GM12865 (cell line): ENCODE measurements at regions not wholly inside any gene's neighbourhood (a gene's known extent, or its start where the extent isn't known, plus 50 kb on each side); places are given as distances from the start of the nearest gene placed in this dataset.

Source experiments
- DNase-seq: peaks from one replicate; pipeline ENCODE4 v3.0.0; 2010; ENCODE audit warnings: low read depth
- H3K4me3 ChIP-seq: 2 replicates; pipeline ENCODE4 v1.5.1; 2011; ENCODE audit warnings: mild to moderate bottlenecking, low read depth, low read length, control low read depth
- CTCF ChIP-seq: IDR thresholded peaks from 2 replicates; pipeline ENCODE4 v1.5.1; 2011; ENCODE audit warnings: low read length, control low read depth, low read depth, inconsistent platforms; ENCODE audit not compliant: insufficient read depth; ENCODE audit errors: missing control alignments

GRCh38 chrX:98398542-98398941 lies 1514.8 kb downstream of the RPA4 start:
- DNase-seq = no peak
- no peak for TF ChIP-seq CTCF

GRCh38 chrX:98405376-98405775 lies 1521.7 kb downstream of the RPA4 start:
- H3K4me3 ChIP-seq = no peak overlapping the region
- DNase-seq = no peak
- no peak for TF ChIP-seq CTCF

More at GRCh38 chrX:98398542-98398941, 1514.8 kb downstream of the RPA4 start:
- no peak overlapping the region for H3K4me3 ChIP-seq

GRCh38 chrX:98407584-98407983 lies 1523.9 kb downstream of the RPA4 start:
- H3K4me3 ChIP-seq = no peak overlapping the region
- TF ChIP-seq CTCF = no peak
- no peak for DNase-seq

- no peak for TF ChIP-seq CTCF
- no peak overlapping the region for H3K4me3 ChIP-seq
- DNase-seq = no peak
These were observed 1526.2 kb downstream of the RPA4 start for GRCh38 chrX:98409867-98410266.

- TF ChIP-seq CTCF = no peak
- DNase-seq = no peak
- no peak overlapping the region for H3K4me3 ChIP-seq
These were observed 1528.3 kb downstream of the RPA4 start for GRCh38 chrX:98412058-98412457.

- no peak for DNase-seq
- no peak overlapping the region for H3K4me3 ChIP-seq
- TF ChIP-seq CTCF = no peak
These were observed 1538.8 kb downstream of the RPA4 start for GRCh38 chrX:98422536-98422935.

- DNase-seq = no peak
- no peak overlapping the region for H3K4me3 ChIP-seq
- TF ChIP-seq CTCF = no peak
These were observed 1548.7 kb downstream of the RPA4 start for GRCh38 chrX:98432413-98432812.
